ENCODE measurements at regions not wholly inside any gene's neighbourhood (a gene's known extent, or its start where the extent isn't known, plus 50 kb on each side); places are given as distances from the start of the nearest gene placed in this dataset.

GRCh38 chr13:40422588-40423235, 243.7 kb downstream of the FOXO1 start:
- ATAC-seq, result no peak
- no peak for DNase-seq
- intact Hi-C loops (cut with micrococcal nuclease), result no loop called here

- no peak for DNase-seq
- ATAC-seq, result no peak
- intact Hi-C loops (cut with micrococcal nuclease), result no loop called here
Measured at GRCh38 chr13:40428354-40428753, 238.1 kb downstream of the FOXO1 start.

- ATAC-seq, result no peak
- intact Hi-C loops (cut with micrococcal nuclease), result no loop called here
- no peak for DNase-seq
Measured at GRCh38 chr13:40429706-40430545, 236.5 kb downstream of the FOXO1 start.

- ATAC-seq (peak; percentile 83), DNase-seq (no peak)
- intact Hi-C loops (cut with micrococcal nuclease), result no loop called here
Measured at GRCh38 chr13:40432018-40432978, 234.1 kb downstream of the FOXO1 start.

GRCh38 chr13:40433001-40433400, 233.4 kb downstream of the FOXO1 start:
- intact Hi-C loops (cut with micrococcal nuclease), result no loop called here
- DNase-seq (no peak), ATAC-seq (no peak)

- DNase-seq (no peak), ATAC-seq (no peak)
- intact Hi-C loops (cut with micrococcal nuclease), result no loop called here
Measured at GRCh38 chr13:40433577-40433976, 232.9 kb downstream of the FOXO1 start.

- intact Hi-C loops (cut with micrococcal nuclease), result no loop called here
- ATAC-seq (no peak), DNase-seq (no peak)
Measured at GRCh38 chr13:40434516-40435397, 231.7 kb downstream of the FOXO1 start.

- intact Hi-C loops (cut with micrococcal nuclease), result no loop called here
- no peak for DNase-seq
- no peak for ATAC-seq
Measured at GRCh38 chr13:40438022-40438680, 228.3 kb downstream of the FOXO1 start.

GRCh38 chr13:40438999-40439797, 227.2 kb downstream of the FOXO1 start:
- intact Hi-C loops (cut with micrococcal nuclease), result no loop called here
- DNase-seq (no peak), ATAC-seq (peak; percentile 28)

- peak; percentile 61 for ATAC-seq
- intact Hi-C loops (cut with micrococcal nuclease), result no loop called here
- peak; percentile 41 for DNase-seq
Measured at GRCh38 chr13:40439928-40440327, 226.5 kb downstream of the FOXO1 start.

- peak; percentile 87 for DNase-seq
- ATAC-seq, result peak; percentile 76
- intact Hi-C loops (cut with micrococcal nuclease), result no loop called here
Measured at GRCh38 chr13:40440990-40441820, 225.2 kb downstream of the FOXO1 start.

GRCh38 chr13:40442231-40442630, 224.2 kb downstream of the FOXO1 start:
- ATAC-seq (peak; percentile 69), DNase-seq (peak; percentile 80)
- intact Hi-C loops (cut with micrococcal nuclease), result no loop called here

GRCh38 chr13:40442826-40443225, 223.6 kb downstream of the FOXO1 start:
- ATAC-seq, result no peak
- intact Hi-C loops (cut with micrococcal nuclease), result no loop called here

GRCh38 chr13:40444241-40444640, 222.2 kb downstream of the FOXO1 start:
- ATAC-seq, result no peak
- no peak for DNase-seq
- intact Hi-C loops (cut with micrococcal nuclease), result no loop called here

More at GRCh38 chr13:40442826-40443225, 223.6 kb downstream of the FOXO1 start:
- DNase-seq, result no peak

GRCh38 chr13:40445557-40445990, 220.9 kb downstream of the FOXO1 start:
- DNase-seq, result peak; percentile 62
- intact Hi-C loops (cut with micrococcal nuclease), result no loop called here
- peak; percentile 58 for ATAC-seq

- no peak for DNase-seq
- intact Hi-C loops (cut with micrococcal nuclease), result no loop called here
- peak; percentile 29 for ATAC-seq
Measured at GRCh38 chr13:40446365-40446764, 220.1 kb downstream of the FOXO1 start.
